IPS-15b (cell line): ENCODE measurements at regions not wholly inside any gene's neighbourhood (a gene's known extent, or its start where the extent isn't known, plus 50 kb on each side); places are given as distances from the start of the nearest gene placed in this dataset.

Experiments used
- H3K27me3 ChIP-seq: one replicate; pipeline ENCODE4 v1.6.1; 2013; ENCODE audit warnings: low read length; ENCODE audit not compliant: control insufficient read depth, insufficient read depth
- H3K36me3 ChIP-seq: one replicate; pipeline ENCODE4 v1.6.1; 2013; ENCODE audit warnings: low read length; ENCODE audit not compliant: control insufficient read depth, insufficient read depth
- H3K4me1 ChIP-seq: one replicate; pipeline ENCODE4 v1.6.1; 2013; ENCODE audit warnings: mild to moderate bottlenecking, low read length; ENCODE audit not compliant: control insufficient read depth, insufficient read depth
- H3K4me3 ChIP-seq: one replicate; pipeline ENCODE4 v1.5.1; 2013; ENCODE audit warnings: low read depth, low read length
- H3K9ac ChIP-seq: one replicate; pipeline ENCODE4 v1.6.1; 2013; ENCODE audit warnings: low read depth, mild to moderate bottlenecking, low read length
- H3K9me3 ChIP-seq: one replicate; pipeline ENCODE4 v1.6.1; 2013; ENCODE audit warnings: mild to moderate bottlenecking, low read length; ENCODE audit not compliant: control insufficient read depth, insufficient read depth

DNA sequence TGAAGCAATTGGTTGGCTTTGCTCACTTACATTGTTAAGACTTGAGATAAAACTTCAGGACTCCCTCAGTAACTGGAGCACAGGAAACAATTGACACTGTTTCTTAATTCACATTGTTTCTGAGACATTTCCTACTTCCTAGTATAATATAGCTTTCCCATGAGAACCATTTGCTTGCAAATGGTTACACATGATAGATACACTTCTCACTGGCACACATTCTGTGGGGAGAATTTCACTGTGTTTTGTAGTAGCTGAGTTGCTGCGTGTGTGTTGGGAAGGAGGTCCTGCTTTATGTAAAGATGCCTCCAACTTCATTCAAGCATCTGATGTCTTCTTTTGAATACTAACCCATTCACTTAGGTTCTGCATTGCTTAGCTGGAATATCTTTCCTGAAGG, 85.3 kb upstream of the SLC4A4 start:
- H3K4me1 ChIP-seq, result no peaks in the 10 kb centered on the region
- H3K9me3 ChIP-seq, result no peaks in the 10 kb centered on the region
- H3K9ac ChIP-seq, result no peak overlapping the region
- H3K27me3 ChIP-seq, result no peaks in the 10 kb centered on the region
- no peak overlapping the region for H3K4me3 ChIP-seq
- no peaks in the 10 kb centered on the region for H3K36me3 ChIP-seq

GRCh38 chr4:71254451-71255012, 84.3 kb upstream of the SLC4A4 start:
- Histone ChIP-seq H3K4me3 (no peak overlapping the region), H3K36me3 (no peaks in the 10 kb centered on the region), H3K4me1 (no peaks in the 10 kb centered on the region), H3K9me3 (no peaks in the 10 kb centered on the region), H3K9ac (no peak overlapping the region), H3K27me3 (no peaks in the 10 kb centered on the region)

- Histone ChIP-seq H3K4me3 (no peak overlapping the region), H3K9me3 (no peaks in the 10 kb centered on the region), H3K4me1 (no peaks in the 10 kb centered on the region)
These were observed 82.8 kb upstream of the SLC4A4 start for GRCh38 chr4:71255976-71256375.

GRCh38 chr4:71257761-71258160, 81.1 kb upstream of the SLC4A4 start:
- H3K27me3 ChIP-seq, result no peaks in the 10 kb centered on the region

More at GRCh38 chr4:71255976-71256375, 82.8 kb upstream of the SLC4A4 start:
- Histone ChIP-seq H3K27me3 (no peaks in the 10 kb centered on the region), H3K36me3 (no peaks in the 10 kb centered on the region), H3K9ac (no peak overlapping the region)

DNA sequence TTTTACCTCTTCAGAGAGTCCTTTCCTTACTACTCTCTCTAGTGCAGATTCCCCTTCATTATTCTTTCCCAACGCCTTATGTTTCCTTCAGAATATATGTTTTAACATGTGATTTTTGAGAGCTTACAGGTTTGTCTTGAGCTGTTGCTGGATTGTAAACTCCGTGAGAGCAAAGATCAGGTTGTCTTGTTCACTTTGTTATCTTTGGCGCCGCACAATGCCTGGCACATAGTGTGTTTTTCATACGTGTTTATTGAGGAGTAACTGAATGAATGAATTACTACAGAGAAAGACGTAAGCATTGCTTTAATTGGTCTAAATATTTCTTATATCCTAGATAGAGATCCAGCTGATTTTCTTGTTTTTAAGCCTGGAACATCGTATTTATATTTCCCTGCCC, 80.5 kb upstream of the SLC4A4 start:
- Histone ChIP-seq H3K4me1 (no peaks in the 10 kb centered on the region), H3K9me3 (no peaks in the 10 kb centered on the region), H3K36me3 (no peaks in the 10 kb centered on the region), H3K27me3 (no peaks in the 10 kb centered on the region), H3K4me3 (no peak overlapping the region), H3K9ac (no peak overlapping the region)

More at GRCh38 chr4:71257761-71258160, 81.1 kb upstream of the SLC4A4 start:
- no peaks in the 10 kb centered on the region for H3K4me1 ChIP-seq
- no peaks in the 10 kb centered on the region for H3K9me3 ChIP-seq
- H3K9ac ChIP-seq, result no peak overlapping the region
- H3K36me3 ChIP-seq, result no peaks in the 10 kb centered on the region
- H3K4me3 ChIP-seq, result no peak overlapping the region

GRCh38 chr4:71259280-71259679, 79.5 kb upstream of the SLC4A4 start:
- no peaks in the 10 kb centered on the region for H3K36me3 ChIP-seq
- H3K9ac ChIP-seq, result no peak overlapping the region
- no peaks in the 10 kb centered on the region for H3K9me3 ChIP-seq
- H3K4me3 ChIP-seq, result no peak overlapping the region
- no peaks in the 10 kb centered on the region for H3K4me1 ChIP-seq
- H3K27me3 ChIP-seq, result no peaks in the 10 kb centered on the region

DNA sequence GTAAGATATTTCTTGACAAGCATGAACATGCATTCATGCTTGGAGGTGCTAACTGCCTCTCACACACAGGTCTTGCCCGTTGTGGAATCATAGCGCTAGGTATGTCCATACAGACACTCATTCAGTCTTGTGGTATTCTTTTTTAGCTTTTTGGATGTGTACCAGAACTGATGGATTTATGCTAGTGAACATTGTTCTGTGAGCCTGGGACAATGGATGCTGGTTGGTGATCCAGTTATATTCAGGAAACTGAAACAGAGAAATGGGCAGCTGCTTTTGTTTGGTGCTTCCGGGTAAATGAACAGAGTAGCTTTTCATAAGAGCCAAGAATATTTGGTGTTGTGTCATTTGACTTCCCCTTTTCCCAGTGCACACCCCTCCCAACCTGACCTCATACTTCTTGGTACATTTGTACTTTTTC, 78.9 kb upstream of the SLC4A4 start:
- Histone ChIP-seq H3K36me3 (no peaks in the 10 kb centered on the region), H3K9ac (no peak overlapping the region), H3K9me3 (no peaks in the 10 kb centered on the region), H3K27me3 (no peaks in the 10 kb centered on the region), H3K4me1 (no peaks in the 10 kb centered on the region), H3K4me3 (no peak overlapping the region)

GRCh38 chr4:71260544-71260943, 78.3 kb upstream of the SLC4A4 start:
- H3K4me3 ChIP-seq, result no peak overlapping the region

GRCh38 chr4:71261001-71261400, 77.8 kb upstream of the SLC4A4 start:
- no peaks in the 10 kb centered on the region for H3K27me3 ChIP-seq
- H3K4me3 ChIP-seq, result no peak overlapping the region
- H3K9me3 ChIP-seq, result no peaks in the 10 kb centered on the region
- no peaks in the 10 kb centered on the region for H3K36me3 ChIP-seq
- H3K9ac ChIP-seq, result no peak overlapping the region
- H3K4me1 ChIP-seq, result no peaks in the 10 kb centered on the region

More at GRCh38 chr4:71260544-71260943, 78.3 kb upstream of the SLC4A4 start:
- H3K9me3 ChIP-seq, result no peaks in the 10 kb centered on the region
- no peaks in the 10 kb centered on the region for H3K4me1 ChIP-seq
- no peak overlapping the region for H3K9ac ChIP-seq
- no peaks in the 10 kb centered on the region for H3K36me3 ChIP-seq
- H3K27me3 ChIP-seq, result no peaks in the 10 kb centered on the region

GRCh38 chr4:71261633-71262121, 77.1 kb upstream of the SLC4A4 start:
- Histone ChIP-seq H3K9ac (no peak overlapping the region), H3K36me3 (no peaks in the 10 kb centered on the region), H3K9me3 (no peaks in the 10 kb centered on the region), H3K27me3 (no peaks in the 10 kb centered on the region), H3K4me1 (no peaks in the 10 kb centered on the region), H3K4me3 (no peak overlapping the region)

- Histone ChIP-seq H3K4me1 (no peaks in the 10 kb centered on the region), H3K4me3 (no peak overlapping the region), H3K27me3 (no peaks in the 10 kb centered on the region), H3K9ac (no peak overlapping the region), H3K36me3 (no peaks in the 10 kb centered on the region), H3K9me3 (no peaks in the 10 kb centered on the region)
These were observed 76.7 kb upstream of the SLC4A4 start for GRCh38 chr4:71262161-71262560.

DNA sequence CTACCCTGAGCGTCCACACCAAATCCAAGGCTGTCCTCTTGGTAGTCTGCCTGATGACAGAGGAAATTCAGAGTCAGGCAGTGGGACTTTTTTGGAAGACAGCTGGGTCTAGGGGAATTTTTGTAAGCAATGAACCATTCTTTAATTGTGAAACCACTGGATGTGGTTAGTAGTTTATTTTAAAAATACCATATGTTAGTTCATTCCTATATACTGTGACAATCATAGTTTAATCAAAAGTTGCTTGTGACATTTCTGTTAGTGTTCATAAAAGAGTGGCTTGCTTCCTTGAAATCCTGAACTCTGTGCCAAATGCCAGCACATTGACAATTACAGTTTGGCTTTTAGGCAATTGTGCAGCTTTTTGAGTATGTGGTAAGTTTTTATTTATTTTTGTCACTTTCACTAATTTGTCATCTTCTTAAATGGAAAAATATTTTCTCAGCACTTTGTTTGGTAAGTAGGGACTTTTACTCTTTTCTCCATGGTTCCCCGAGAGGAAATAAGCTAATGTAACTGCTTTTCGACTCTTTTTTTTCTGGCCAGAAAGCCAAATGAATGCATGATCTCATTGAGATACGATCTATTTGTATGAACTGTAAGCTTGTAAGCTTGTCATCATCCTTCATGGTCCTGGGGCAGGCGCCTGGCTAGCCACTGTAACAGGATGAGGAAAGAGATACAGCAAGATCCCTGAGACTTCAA, 72.6 kb upstream of the SLC4A4 start:
- Histone ChIP-seq H3K9me3 (no peaks in the 10 kb centered on the region), H3K9ac (no peak overlapping the region), H3K4me1 (no peaks in the 10 kb centered on the region), H3K27me3 (no peaks in the 10 kb centered on the region), H3K36me3 (no peaks in the 10 kb centered on the region), H3K4me3 (no peak overlapping the region)
